Muscle of arm (tissue), 1 donor: ENCODE measurements at regions not wholly inside any gene's neighbourhood (a gene's known extent, or its start where the extent isn't known, plus 50 kb on each side); places are given as distances from the start of the nearest gene placed in this dataset.

Source experiments
- DNase-seq: peaks from one replicate; pipeline ENCODE4 v3.0.0-alpha.2; 2013

- DNase-seq = no peak
These were observed 52.4 kb upstream of the TRIO start for GRCh38 chr5:14090755-14091154.

- no peak for DNase-seq
These were observed 52.9 kb upstream of the TRIO start for GRCh38 chr5:14090290-14090689.

GRCh38 chr5:14089198-14089597, 53.9 kb upstream of the TRIO start:
- DNase-seq = no peak

GRCh38 chr5:14086261-14086660, 56.9 kb upstream of the TRIO start:
- no peak for DNase-seq

- no peak for DNase-seq
These were observed 60.2 kb upstream of the TRIO start for GRCh38 chr5:14082973-14083372.

DNA sequence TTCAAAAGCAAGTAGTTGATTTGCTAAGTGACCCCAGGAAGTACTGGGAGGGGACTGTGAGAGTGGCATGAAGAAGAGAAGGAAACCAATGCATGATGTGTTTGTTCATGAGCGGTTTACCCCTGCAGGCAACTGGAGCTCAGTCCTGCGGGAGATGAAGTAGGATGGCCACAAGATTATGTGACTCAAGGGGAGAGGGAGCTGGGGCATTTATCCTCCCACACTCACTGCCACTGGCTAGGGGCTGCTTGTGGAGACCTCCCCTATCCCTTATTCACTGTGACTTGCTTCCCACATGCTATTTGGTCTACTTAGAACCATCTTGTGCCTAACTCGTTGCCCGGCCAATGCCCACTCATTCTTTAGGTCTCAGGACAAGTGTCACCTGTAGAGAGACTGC, 60.6 kb upstream of the TRIO start:
- no peak for DNase-seq

DNA sequence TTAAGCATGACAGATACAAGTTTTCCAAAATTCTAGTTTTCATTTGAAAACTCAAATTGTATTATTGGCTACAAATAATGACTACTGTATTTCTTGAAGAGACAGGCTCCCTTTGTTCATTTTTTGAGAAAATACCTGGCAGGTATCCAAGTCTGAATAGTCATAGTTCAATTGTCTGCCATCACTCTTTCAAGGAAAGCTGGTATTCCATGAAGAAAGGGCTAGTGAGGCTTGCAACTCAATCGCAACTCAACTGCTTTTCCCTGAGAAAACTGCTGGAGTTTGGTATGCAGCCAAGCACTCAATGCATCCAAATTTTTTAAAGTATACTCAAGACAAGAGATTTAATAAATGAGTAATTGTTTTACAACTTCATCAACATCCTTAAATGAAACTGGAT, 61.4 kb upstream of the TRIO start:
- DNase-seq = no peak

DNA sequence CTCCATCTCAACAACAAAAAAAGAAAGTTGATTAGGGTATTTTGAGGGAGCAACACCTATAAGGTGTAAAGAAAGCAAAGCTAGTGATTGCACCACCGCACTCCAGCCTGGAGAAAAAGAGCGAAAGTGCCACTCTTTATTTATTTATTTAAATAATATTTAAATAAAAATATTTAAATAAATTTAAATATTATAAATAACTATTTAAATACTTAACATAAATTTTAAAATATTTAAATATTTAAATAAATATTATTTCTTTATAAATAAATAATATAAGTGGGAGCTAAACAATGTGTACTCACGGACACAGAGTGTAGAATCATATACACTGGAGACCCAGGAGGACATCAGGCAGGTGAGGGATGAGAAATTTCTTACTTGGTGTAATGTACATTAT, 64.4 kb upstream of the TRIO start:
- DNase-seq = no peak

DNA sequence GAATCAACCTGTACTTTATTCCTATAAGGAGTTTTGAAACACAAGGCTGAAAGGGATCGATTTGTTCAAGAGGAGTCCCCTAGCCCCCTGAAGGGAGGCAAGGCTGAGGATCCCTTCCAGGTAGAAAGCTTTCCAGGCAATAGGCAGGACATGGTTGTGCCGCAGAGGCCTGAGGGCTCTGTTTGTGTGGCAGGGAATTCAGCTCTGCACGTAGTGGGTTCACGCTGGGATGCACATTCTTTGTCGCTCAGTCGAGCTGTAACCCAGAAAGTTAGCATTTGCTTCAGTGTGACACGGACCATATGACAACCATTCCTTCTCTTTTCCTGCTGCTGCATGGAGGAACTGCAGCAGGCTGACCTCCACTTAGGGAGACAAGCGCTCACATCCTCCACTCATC, 65.6 kb upstream of the TRIO start:
- DNase-seq = no peak

- no peak for DNase-seq
These were observed 66.6 kb upstream of the TRIO start for GRCh38 chr5:14076561-14076960.

- DNase-seq = no peak
These were observed 67.2 kb upstream of the TRIO start for GRCh38 chr5:14075937-14076336.

- no peak for DNase-seq
These were observed 71.7 kb upstream of the TRIO start for GRCh38 chr5:14071433-14071832.

- DNase-seq = no peak
These were observed 74.1 kb upstream of the TRIO start for GRCh38 chr5:14069021-14069420.

- DNase-seq = no peak
These were observed 75.0 kb upstream of the TRIO start for GRCh38 chr5:14068136-14068535.

GRCh38 chr5:14066326-14066725, 76.8 kb upstream of the TRIO start:
- no peak for DNase-seq

DNA sequence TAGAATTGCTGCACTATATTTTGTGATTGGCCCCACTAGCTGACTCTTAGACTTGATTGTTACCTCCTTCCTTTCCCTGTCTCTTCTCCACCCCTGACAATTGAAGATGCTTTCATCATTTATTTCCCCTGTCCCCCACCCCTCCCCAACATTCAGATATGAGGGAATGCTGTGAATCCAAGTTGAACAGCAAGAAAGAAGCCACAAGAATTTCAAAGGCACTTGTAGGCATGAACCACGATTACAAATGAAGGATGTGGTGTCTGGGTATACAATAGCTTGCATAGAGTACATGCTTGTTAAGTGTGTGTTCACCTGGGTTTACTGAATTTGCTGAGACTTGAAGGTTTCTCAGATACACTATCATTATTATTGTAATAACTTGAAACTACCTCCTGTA, 78.3 kb upstream of the TRIO start:
- DNase-seq = no peak

- DNase-seq = no peak
These were observed 79.5 kb upstream of the TRIO start for GRCh38 chr5:14063691-14064090.

DNA sequence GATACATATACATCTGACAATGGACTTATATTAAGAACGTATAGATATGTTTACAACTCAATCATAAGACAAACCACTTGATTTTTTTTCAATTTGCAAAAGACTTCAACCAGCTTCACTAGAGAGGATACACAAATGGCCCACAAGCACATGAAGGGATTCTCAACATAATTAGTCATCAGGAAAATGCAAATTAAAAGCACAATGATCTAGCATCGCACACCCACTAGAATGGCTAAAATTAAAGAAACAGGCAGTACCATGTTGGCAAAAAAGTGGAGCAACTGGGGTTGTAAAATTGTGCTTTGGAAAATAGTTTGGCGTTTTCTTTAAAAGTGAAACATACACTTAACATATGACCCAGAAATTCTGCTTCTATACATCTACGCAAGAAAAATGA, 80.0 kb upstream of the TRIO start:
- DNase-seq = no peak

DNA sequence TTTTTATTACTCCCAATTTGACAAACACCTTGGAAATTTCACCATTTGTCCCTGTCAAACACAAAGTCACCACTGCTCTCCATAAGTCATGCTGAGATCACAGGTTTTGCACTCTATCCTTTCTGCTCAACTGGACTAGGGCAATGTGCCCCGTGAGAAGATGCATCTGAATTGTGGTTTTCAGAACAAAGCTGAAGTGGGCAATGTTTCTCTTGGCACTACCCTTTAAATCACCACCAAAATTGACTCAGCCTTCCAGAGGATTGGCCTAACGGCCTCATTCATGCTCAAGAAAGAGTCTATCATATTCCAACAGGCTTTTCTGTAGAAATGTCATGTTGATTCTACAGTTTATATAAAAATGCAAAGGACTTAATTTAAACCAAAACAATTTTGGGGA, 81.0 kb upstream of the TRIO start:
- no peak for DNase-seq

GRCh38 chr5:14061106-14061505, 82.0 kb upstream of the TRIO start:
- no peak for DNase-seq

GRCh38 chr5:14060218-14060617, 82.9 kb upstream of the TRIO start:
- DNase-seq = no peak

DNA sequence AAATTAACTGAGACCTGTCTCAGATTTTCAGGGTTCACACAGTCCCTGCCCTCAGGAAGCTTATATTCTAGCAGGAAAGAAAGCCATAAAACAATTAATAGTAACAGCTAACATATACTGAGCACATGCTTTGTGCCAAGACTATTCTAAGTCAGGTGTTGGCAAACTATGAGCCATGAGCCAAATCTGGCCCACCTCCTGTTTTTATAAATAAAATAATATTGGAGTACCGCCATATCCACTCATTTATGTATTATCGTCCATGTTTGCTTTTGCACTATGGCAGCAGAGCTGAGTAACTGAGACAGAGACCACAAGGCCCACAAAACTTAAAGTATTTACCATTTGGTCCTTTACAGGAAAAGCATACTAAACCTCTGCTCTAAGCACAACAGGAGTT, 83.3 kb upstream of the TRIO start:
- DNase-seq = no peak

GRCh38 chr5:14057289-14057688, 85.9 kb upstream of the TRIO start:
- no peak for DNase-seq

DNA sequence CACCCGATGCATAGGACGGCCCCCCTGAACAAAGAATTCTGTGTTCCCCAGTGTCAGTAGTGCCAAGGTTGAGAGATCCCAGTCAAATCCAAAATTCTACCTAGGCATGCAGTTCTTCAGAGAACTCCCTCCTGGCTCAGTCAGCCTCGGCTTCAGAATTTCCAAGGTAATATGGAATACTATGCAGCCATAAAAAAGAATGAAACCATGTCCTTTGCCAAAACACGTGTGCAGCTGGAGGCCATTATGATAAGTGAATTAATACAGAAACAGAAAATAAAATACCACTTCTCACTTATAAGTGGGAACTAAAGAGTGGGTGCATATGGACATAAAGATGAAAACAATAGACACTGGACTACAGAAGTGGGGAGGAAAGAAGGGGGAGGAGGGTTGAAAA, 87.1 kb upstream of the TRIO start:
- DNase-seq = no peak
